AG10803 (cell line): ENCODE measurements at regions not wholly inside any gene's neighbourhood (a gene's known extent, or its start where the extent isn't known, plus 50 kb on each side); places are given as distances from the start of the nearest gene placed in this dataset.
A peak's percentile ranks its signal among the peaks of the same experiment; 100 is the strongest.

Experiments used
- DNase-seq: peaks from one replicate; pipeline ENCODE4 v3.0.0; 2010; ENCODE audit warnings: low read depth
- H3K4me3 ChIP-seq: 2 replicates; pipeline ENCODE4 v1.5.1; 2011; ENCODE audit warnings: mild to moderate bottlenecking, low read length, control low read depth
- TF ChIP-seq, protein P1 (sequence below): conservative IDR thresholded peaks from 2 replicates; pipeline ENCODE4 v1.5.1; 2011; ENCODE audit warnings: mild to moderate bottlenecking, low read length, control low read depth, inconsistent platforms

DNA sequence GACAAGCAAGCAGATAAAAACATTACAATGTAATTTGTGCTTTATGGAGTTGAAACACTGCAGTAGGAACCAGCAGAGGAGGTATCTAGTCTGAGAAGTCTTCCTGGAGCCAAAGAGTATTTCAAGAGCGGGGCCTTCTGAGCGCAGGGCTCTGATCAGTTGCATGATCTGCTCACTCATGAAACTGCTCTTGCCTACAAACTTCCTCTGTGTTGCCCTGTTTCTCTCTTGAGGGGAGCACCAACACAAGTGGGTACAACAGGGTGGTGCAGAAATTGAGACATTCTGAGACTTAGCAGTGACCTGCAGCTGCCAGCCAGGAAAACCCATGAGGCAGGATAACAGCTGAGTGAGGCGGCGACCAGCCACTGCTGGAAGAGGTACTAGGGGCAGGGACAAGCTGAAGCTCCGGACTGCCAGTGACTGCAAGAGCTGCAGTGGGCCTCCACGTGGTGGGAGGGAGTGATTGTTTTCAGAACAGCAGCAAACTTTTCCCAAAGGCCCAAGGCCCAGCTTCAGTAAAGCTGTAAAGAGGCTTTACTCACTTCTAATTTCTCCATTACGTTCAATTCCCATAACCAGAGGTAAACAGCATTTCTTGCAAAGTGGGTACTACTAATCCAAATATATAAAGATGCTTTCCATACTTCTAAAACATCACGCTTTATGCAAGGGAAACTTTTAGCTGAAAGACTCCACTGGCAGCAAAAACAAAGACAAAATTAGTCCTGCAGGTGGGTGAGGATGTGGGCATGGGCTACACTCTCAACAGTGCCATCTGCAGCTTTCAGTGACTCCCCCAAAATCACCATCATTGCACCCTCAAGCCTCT is 69.0 kb upstream of the LPP start:
- TF ChIP-seq, protein P1, sequence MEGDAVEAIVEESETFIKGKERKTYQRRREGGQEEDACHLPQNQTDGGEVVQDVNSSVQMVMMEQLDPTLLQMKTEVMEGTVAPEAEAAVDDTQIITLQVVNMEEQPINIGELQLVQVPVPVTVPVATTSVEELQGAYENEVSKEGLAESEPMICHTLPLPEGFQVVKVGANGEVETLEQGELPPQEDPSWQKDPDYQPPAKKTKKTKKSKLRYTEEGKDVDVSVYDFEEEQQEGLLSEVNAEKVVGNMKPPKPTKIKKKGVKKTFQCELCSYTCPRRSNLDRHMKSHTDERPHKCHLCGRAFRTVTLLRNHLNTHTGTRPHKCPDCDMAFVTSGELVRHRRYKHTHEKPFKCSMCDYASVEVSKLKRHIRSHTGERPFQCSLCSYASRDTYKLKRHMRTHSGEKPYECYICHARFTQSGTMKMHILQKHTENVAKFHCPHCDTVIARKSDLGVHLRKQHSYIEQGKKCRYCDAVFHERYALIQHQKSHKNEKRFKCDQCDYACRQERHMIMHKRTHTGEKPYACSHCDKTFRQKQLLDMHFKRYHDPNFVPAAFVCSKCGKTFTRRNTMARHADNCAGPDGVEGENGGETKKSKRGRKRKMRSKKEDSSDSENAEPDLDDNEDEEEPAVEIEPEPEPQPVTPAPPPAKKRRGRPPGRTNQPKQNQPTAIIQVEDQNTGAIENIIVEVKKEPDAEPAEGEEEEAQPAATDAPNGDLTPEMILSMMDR = no peak

DNA sequence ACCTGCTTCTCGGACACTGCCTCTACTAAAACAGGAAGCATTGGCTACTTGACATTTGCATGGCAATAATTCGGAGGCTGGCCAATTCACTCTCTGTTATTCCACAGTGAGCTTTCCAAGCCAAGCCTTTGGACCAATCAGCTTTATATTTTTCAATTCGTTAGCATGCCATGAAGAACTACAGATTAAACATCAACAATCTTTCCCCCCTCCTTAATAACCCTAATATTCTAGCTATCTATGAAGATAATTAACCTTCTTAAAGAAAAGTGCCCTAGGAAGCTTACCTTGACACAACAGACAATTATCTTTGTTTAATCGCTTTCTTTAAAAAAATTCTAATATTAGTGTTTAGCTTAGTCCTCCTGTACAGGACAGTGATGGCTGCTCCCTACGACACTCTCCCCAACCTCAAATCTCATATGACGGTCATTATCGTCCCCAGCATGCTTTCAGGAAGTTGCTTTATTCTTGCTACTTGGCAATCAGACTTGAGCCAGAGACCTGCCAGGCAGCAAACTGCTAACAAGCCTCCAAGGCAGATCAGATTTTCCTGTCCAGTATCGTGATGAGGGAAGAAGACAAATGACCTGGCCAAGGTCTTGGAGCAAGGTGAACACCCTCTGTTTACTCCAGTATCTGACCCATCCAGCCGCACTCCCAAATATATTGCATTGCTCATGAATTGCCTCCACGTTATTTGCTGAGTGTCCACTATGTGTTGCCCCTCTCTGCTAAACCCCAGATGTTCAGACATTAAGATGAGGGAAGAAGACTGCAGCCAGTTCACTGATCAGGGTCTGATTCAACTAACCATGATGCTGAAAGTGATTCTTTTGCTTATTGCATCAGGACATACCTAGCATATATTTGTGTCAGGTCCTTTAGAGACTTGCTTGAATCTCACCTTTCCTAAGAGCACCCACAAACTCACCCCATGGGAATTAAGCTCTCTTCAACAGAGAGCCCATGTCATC is 68.1 kb upstream of the LPP start:
- DNase-seq = no peak
- TF ChIP-seq, protein P1 = no peak
- no peak overlapping the region for H3K4me3 ChIP-seq

More for the DNA sequence above, 69.0 kb upstream of the LPP start:
- H3K4me3 ChIP-seq = no peak overlapping the region
- DNase-seq = no peak

DNA sequence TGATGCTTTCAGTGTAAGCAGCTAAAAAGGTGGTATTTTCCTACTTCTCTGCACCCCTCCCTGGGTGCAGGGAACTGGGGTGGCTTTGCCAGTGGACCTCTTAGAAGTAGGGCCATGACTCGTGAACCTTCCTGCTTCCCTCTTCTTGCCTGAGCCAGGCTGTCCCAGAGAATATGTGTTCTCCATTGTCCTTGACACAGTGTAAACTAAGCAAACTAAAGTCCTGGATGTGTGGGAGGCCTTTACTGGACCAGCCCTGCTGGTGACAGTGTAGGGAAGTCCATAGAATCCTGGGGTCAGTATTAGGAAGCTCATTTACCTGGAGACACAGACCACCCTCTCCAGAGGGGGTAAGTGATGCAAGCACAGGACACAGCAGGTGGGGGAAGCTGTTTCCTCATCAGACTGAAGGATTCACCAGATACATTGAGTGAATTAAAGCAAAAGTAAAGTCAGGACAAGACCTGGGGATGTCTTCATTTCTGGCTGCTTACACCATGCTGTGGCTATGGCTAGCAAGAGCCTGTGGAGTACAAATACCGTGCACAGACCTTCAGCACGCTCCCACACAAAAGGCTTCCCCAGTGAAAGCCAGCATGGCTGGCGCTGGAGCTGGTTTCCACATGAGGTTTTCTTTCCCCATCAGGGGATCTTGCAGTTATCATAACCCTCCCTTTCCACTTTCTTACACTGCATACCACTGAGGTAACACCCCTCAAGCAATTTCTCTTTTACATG is 64.8 kb upstream of the LPP start:
- TF ChIP-seq, protein P1 = no peak
- H3K4me3 ChIP-seq = no peak overlapping the region
- no peak for DNase-seq

DNA sequence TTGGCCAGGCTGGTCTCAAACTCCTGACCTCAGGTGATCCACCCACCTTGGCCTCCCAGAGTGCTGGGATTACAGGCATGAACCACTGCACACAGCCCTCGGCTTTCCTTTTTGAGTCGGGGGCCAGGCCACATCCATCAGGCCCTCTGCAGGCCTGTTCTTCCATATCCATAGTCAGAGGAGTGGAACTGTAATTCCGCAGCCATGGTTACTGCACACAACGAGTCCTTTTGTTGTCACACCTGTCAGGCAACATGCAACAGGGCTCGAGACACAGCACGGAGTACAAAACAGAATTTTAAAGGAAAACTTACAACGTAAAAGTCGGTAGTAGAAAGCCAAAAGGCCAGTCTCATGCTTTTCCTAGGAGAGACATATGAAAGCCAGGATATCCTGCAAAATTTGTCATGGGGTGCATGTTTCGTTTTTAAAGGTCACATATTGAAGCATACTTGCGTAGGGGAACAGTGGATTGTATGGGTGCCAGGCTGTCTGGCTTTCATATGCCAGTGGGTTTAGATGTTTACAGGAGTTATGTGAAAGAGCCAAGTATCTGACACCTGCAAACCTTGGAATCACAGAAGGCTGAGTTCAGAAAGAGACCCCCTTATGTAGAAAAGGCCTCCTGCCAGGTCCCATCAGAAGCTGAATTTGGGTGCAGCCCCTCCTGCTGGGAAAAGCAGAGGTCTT is 63.2 kb upstream of the LPP start:
- H3K4me3 ChIP-seq = no peak overlapping the region
- no peak for DNase-seq
- TF ChIP-seq, protein P1 = no peak

DNA sequence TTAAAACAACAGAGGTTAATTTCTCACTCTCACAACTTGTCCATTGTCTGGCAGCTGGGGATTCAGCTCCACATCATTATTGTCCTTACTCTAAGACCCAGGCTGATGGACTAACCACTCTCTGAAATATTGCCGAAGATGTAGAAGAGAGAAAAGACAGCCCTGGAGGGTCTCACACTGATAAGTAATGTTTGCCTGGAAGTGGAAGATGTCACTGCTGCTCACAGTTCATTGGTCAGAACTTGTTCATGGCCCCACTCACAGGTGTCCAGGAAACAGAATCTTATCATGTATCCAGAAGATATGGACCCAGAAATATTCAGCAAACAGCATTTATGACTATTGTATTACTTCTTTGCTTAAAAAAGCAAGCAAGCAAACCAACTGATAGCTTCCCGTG is 62.2 kb upstream of the LPP start:
- no peak overlapping the region for H3K4me3 ChIP-seq
- no peak for DNase-seq
- TF ChIP-seq, protein P1 = no peak

DNA sequence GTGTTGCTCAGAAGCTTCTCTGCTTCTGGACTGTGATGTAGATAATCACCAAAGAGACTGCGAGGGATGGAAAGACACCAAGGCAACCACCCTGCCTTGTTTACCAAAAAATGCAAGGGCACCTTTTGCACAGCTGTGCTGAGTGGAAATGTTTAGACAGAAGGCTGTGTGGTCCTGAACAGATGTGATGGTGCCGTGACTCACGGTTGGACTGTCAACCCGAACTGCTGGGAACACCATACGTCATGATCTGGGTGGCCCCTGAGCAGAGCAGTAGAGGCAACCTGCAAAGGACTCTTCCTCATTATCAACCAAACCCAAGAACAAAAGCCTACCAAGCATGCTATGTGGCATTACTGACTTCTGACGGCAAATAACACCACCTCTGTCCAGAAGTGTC is 61.3 kb upstream of the LPP start:
- DNase-seq = peak; percentile 45
- H3K4me3 ChIP-seq = no peak overlapping the region
- TF ChIP-seq, protein P1 = no peak
